ENCODE measurements at regions not wholly inside any gene's neighbourhood (a gene's known extent, or its start where the extent isn't known, plus 50 kb on each side); places are given as distances from the start of the nearest gene placed in this dataset.
A peak's percentile ranks its signal among the peaks of the same experiment; 100 is the strongest.

GRCh38 chr5:115072266-115073064 is 97.2 kb downstream of the TRIM36 start:
- no peaks in the 10 kb centered on the region for H3K9me3 ChIP-seq (ENCODE audit: control insufficient read depth in 2 of 2, low read length in 2 of 2)
- Mint-ChIP-seq H3K4me3 (no peak overlapping the region), H3K4me1 (peaks cover 0 to 7% (median 3%) of the 10 kb centered on the region in 4 donors), H3K27me3 (peaks cover 23% of the 10 kb centered on the region), H3K36me3 (no peaks in the 10 kb centered on the region), H3K9me3 (peaks cover 0 to 3% (median 0%) of the 10 kb centered on the region in 7 donors), H3K27ac (no peak overlapping the region)
- no peak overlapping the region for H3K4me3 ChIP-seq (ENCODE audit: low read depth, low read length)
- no peak overlapping the region for H3K27ac ChIP-seq (ENCODE audit: insufficient read depth, low read length, poor library complexity, severe bottlenecking)
- H3K4me1 ChIP-seq (ENCODE audit: control insufficient read depth, insufficient read depth, low read length, poor library complexity, severe bottlenecking) = no peaks in the 10 kb centered on the region
- no peak for DNase-seq
- ATAC-seq (ENCODE audit: low read depth in 2 of 2) = no peak
- H3K36me3 ChIP-seq (ENCODE audit: control insufficient read depth, insufficient read depth, low read length) = no peaks in the 10 kb centered on the region
- peaks cover 3% of the 10 kb centered on the region for H3K27me3 ChIP-seq (ENCODE audit: control insufficient read depth, insufficient read depth, low read length)

GRCh38 chr5:115070737-115071136 is 99.0 kb downstream of the TRIM36 start:
- Histone ChIP-seq H3K27me3 (ENCODE audit: control insufficient read depth, insufficient read depth, low read length) (peaks cover 3% of the 10 kb centered on the region), H3K9me3 (ENCODE audit: control insufficient read depth in 2 of 2, low read length in 2 of 2) (no peaks in the 10 kb centered on the region), H3K4me3 (ENCODE audit: low read depth, low read length) (no peak overlapping the region), H3K27ac (ENCODE audit: insufficient read depth, low read length, poor library complexity, severe bottlenecking) (no peak overlapping the region), H3K4me1 (ENCODE audit: control insufficient read depth, insufficient read depth, low read length, poor library complexity, severe bottlenecking) (no peaks in the 10 kb centered on the region), H3K36me3 (ENCODE audit: control insufficient read depth, insufficient read depth, low read length) (no peaks in the 10 kb centered on the region)
- Mint-ChIP-seq H3K4me1 (peaks cover 0 to 7% (median 3%) of the 10 kb centered on the region in 4 donors), H3K36me3 (no peaks in the 10 kb centered on the region), H3K9me3 (peaks cover 0 to 3% (median 0%) of the 10 kb centered on the region in 7 donors), H3K27me3 (peaks cover 23% of the 10 kb centered on the region), H3K4me3 (no peak overlapping the region), H3K27ac (no peak overlapping the region)
- ATAC-seq (ENCODE audit: low read depth in 2 of 2) = no peak
- no peak for DNase-seq

GRCh38 chr5:115069087-115069968 is 100.4 kb downstream of the TRIM36 start:
- H3K4me1 Mint-ChIP-seq = peaks cover 0 to 7% (median 3%) of the 10 kb centered on the region in 4 donors
- no peaks in the 10 kb centered on the region for H3K36me3 Mint-ChIP-seq
- H3K27ac Mint-ChIP-seq = no peak overlapping the region
- no peaks in the 10 kb centered on the region for H3K36me3 ChIP-seq (ENCODE audit: control insufficient read depth, insufficient read depth, low read length)
- H3K27me3 Mint-ChIP-seq = peaks cover 23% of the 10 kb centered on the region
- ATAC-seq (ENCODE audit: low read depth in 2 of 2) = no peak
- H3K4me1 ChIP-seq (ENCODE audit: control insufficient read depth, insufficient read depth, low read length, poor library complexity, severe bottlenecking) = no peaks in the 10 kb centered on the region
- H3K4me3 ChIP-seq (ENCODE audit: low read depth, low read length) = no peak overlapping the region
- no peak overlapping the region for H3K4me3 Mint-ChIP-seq
- H3K27ac ChIP-seq (ENCODE audit: insufficient read depth, low read length, poor library complexity, severe bottlenecking) = no peak overlapping the region
- peaks cover 0 to 3% (median 0%) of the 10 kb centered on the region in 7 donors for H3K9me3 Mint-ChIP-seq
- H3K9me3 ChIP-seq (ENCODE audit: control insufficient read depth in 2 of 2, low read length in 2 of 2) = no peaks in the 10 kb centered on the region
- peak in 1 of 3 donors; percentile 10 for DNase-seq
- H3K27me3 ChIP-seq (ENCODE audit: control insufficient read depth, insufficient read depth, low read length) = peaks cover 3% of the 10 kb centered on the region

- Histone ChIP-seq H3K27me3 (ENCODE audit: control insufficient read depth, insufficient read depth, low read length) (peaks cover 3% of the 10 kb centered on the region), H3K27ac (ENCODE audit: insufficient read depth, low read length, poor library complexity, severe bottlenecking) (no peak overlapping the region), H3K9me3 (ENCODE audit: control insufficient read depth in 2 of 2, low read length in 2 of 2) (no peaks in the 10 kb centered on the region), H3K36me3 (ENCODE audit: control insufficient read depth, insufficient read depth, low read length) (no peaks in the 10 kb centered on the region), H3K4me3 (ENCODE audit: low read depth, low read length) (no peak overlapping the region), H3K4me1 (ENCODE audit: control insufficient read depth, insufficient read depth, low read length, poor library complexity, severe bottlenecking) (no peaks in the 10 kb centered on the region)
- peaks cover 0 to 7% (median 3%) of the 10 kb centered on the region in 4 donors for H3K4me1 Mint-ChIP-seq
- ATAC-seq (ENCODE audit: low read depth in 2 of 2) (no peak), DNase-seq (peak in 1 of 3 donors; percentile 21)
- H3K36me3 Mint-ChIP-seq = no peaks in the 10 kb centered on the region
- peaks cover 18% of the 10 kb centered on the region for H3K27me3 Mint-ChIP-seq
- peak overlapping the region in 1 of 4 donors; percentile 77 for H3K4me3 Mint-ChIP-seq
- H3K9me3 Mint-ChIP-seq = peaks cover 0 to 3% (median 0%) of the 10 kb centered on the region in 7 donors
- no peak overlapping the region for H3K27ac Mint-ChIP-seq
Observed at GRCh38 chr5:115068239-115069086, 101.2 kb downstream of the TRIM36 start.

- peaks cover 0 to 3% (median 0%) of the 10 kb centered on the region in 7 donors for H3K9me3 Mint-ChIP-seq
- no peaks in the 10 kb centered on the region for H3K36me3 Mint-ChIP-seq
- no peak for ATAC-seq (ENCODE audit: low read depth in 2 of 2)
- Histone ChIP-seq H3K4me1 (ENCODE audit: control insufficient read depth, insufficient read depth, low read length, poor library complexity, severe bottlenecking) (no peaks in the 10 kb centered on the region), H3K27ac (ENCODE audit: insufficient read depth, low read length, poor library complexity, severe bottlenecking) (no peak overlapping the region), H3K9me3 (ENCODE audit: control insufficient read depth in 2 of 2, low read length in 2 of 2) (no peaks in the 10 kb centered on the region), H3K4me3 (ENCODE audit: low read depth, low read length) (no peak overlapping the region), H3K27me3 (ENCODE audit: control insufficient read depth, insufficient read depth, low read length) (no peaks in the 10 kb centered on the region), H3K36me3 (ENCODE audit: control insufficient read depth, insufficient read depth, low read length) (no peaks in the 10 kb centered on the region)
- H3K4me3 Mint-ChIP-seq = no peak overlapping the region
- H3K27me3 Mint-ChIP-seq = no peaks in the 10 kb centered on the region
- no peak for DNase-seq
- no peak overlapping the region for H3K27ac Mint-ChIP-seq
- peaks cover 0 to 4% (median 1%) of the 10 kb centered on the region in 4 donors for H3K4me1 Mint-ChIP-seq
Observed at GRCh38 chr5:115064380-115064779, 105.3 kb downstream of the TRIM36 start.

- H3K4me3 Mint-ChIP-seq = no peak overlapping the region
- DNase-seq (no peak), ATAC-seq (ENCODE audit: low read depth in 2 of 2) (no peak)
- no peaks in the 10 kb centered on the region for H3K4me1 Mint-ChIP-seq
- H3K27ac ChIP-seq (ENCODE audit: insufficient read depth, low read length, poor library complexity, severe bottlenecking) = no peak overlapping the region
- H3K36me3 ChIP-seq (ENCODE audit: control insufficient read depth, insufficient read depth, low read length) = no peaks in the 10 kb centered on the region
- no peaks in the 10 kb centered on the region for H3K27me3 Mint-ChIP-seq
- H3K9me3 ChIP-seq (ENCODE audit: control insufficient read depth in 2 of 2, low read length in 2 of 2) = no peaks in the 10 kb centered on the region
- no peaks in the 10 kb centered on the region for H3K4me1 ChIP-seq (ENCODE audit: control insufficient read depth, insufficient read depth, low read length, poor library complexity, severe bottlenecking)
- peaks cover 0 to 5% (median 0%) of the 10 kb centered on the region in 7 donors for H3K9me3 Mint-ChIP-seq
- no peaks in the 10 kb centered on the region for H3K27me3 ChIP-seq (ENCODE audit: control insufficient read depth, insufficient read depth, low read length)
- H3K36me3 Mint-ChIP-seq = no peaks in the 10 kb centered on the region
- no peak overlapping the region for H3K27ac Mint-ChIP-seq
- H3K4me3 ChIP-seq (ENCODE audit: low read depth, low read length) = no peak overlapping the region
Observed at GRCh38 chr5:115054387-115054951, 115.2 kb downstream of the TRIM36 start.

- Mint-ChIP-seq H3K27me3 (no peaks in the 10 kb centered on the region), H3K9me3 (peaks cover 0 to 4% (median 0%) of the 10 kb centered on the region in 7 donors), H3K36me3 (no peaks in the 10 kb centered on the region), H3K27ac (no peak overlapping the region), H3K4me1 (no peaks in the 10 kb centered on the region), H3K4me3 (no peak overlapping the region)
- Histone ChIP-seq H3K9me3 (ENCODE audit: control insufficient read depth in 2 of 2, low read length in 2 of 2) (no peaks in the 10 kb centered on the region), H3K36me3 (ENCODE audit: control insufficient read depth, insufficient read depth, low read length) (no peaks in the 10 kb centered on the region), H3K4me1 (ENCODE audit: control insufficient read depth, insufficient read depth, low read length, poor library complexity, severe bottlenecking) (no peaks in the 10 kb centered on the region), H3K27ac (ENCODE audit: insufficient read depth, low read length, poor library complexity, severe bottlenecking) (no peak overlapping the region), H3K27me3 (ENCODE audit: control insufficient read depth, insufficient read depth, low read length) (no peaks in the 10 kb centered on the region), H3K4me3 (ENCODE audit: low read depth, low read length) (no peak overlapping the region)
- no peak for DNase-seq
- ATAC-seq (ENCODE audit: low read depth in 2 of 2) = no peak
Observed at GRCh38 chr5:115052948-115053347, 116.8 kb downstream of the TRIM36 start.

Data from CD4-positive, CD25-positive, alpha-beta regulatory T cell (primary cell).